ENCODE measurements at regions not wholly inside any gene's neighbourhood (a gene's known extent, or its start where the extent isn't known, plus 50 kb on each side); places are given as distances from the start of the nearest gene placed in this dataset.
"Not testable (repeated sequence)": the region's sequence is repeated elsewhere in the genome, so short reads cannot be mapped to it uniquely, and the experiment has no call there.

- no peak overlapping the region for H3K14ac ChIP-seq (ENCODE audit: low read length in 2 of 2)
- H4K8ac ChIP-seq (ENCODE audit: low read length), result no peak overlapping the region
- no peaks in the 10 kb centered on the region for H3K36me3 ChIP-seq (ENCODE audit: control insufficient read depth in 1 of 2, insufficient read depth in 2 of 2, low read depth in 1 of 2, low read length in 2 of 2)
- H2BK5ac ChIP-seq (ENCODE audit: low read depth, low read length, poor library complexity, severe bottlenecking), result no peak overlapping the region
- no peak overlapping the region for H2BK12ac ChIP-seq (ENCODE audit: low read length in 2 of 2)
- H3K27ac ChIP-seq (ENCODE audit: low read length, poor library complexity, severe bottlenecking), result no peak overlapping the region
- H3K79me1 ChIP-seq (replicated peaks; ENCODE audit: low read length, poor library complexity, severe bottlenecking), result no peaks in the 10 kb centered on the region
- H2BK120ac ChIP-seq (ENCODE audit: low read depth, low read length), result no peak overlapping the region
- H2BK15ac ChIP-seq (ENCODE audit: low read depth, poor library complexity, severe bottlenecking), result no peak overlapping the region
- H2AFZ ChIP-seq (ENCODE audit: low read depth, low read length), result no peak overlapping the region
- H3K4me1 ChIP-seq (ENCODE audit: control insufficient read depth, insufficient read depth, low read depth, low read length), result no peaks in the 10 kb centered on the region
- H3K18ac ChIP-seq (ENCODE audit: low read depth in 1 of 2, low read length in 2 of 2), result no peak overlapping the region
- H3K9me3 ChIP-seq (ENCODE audit: control insufficient read depth, low read length), result peaks cover 5% of the 10 kb centered on the region
- H3K23ac ChIP-seq (ENCODE audit: low read length in 2 of 2), result no peak overlapping the region
- H4K91ac ChIP-seq (ENCODE audit: low read length), result no peak overlapping the region
- no peak overlapping the region for H3K4ac ChIP-seq (ENCODE audit: low read depth in 1 of 2, low read length in 2 of 2)
- no peak overlapping the region for H3K4me2 ChIP-seq (ENCODE audit: low read length, poor library complexity, severe bottlenecking)
- no peak overlapping the region for H3K4me3 ChIP-seq (ENCODE audit: insufficient read depth in 1 of 2, low read depth in 1 of 2, low read length in 2 of 2)
- H3K27me3 ChIP-seq (ENCODE audit: control insufficient read depth in 1 of 2, insufficient read depth in 1 of 2, low read length in 2 of 2), result no peaks in the 10 kb centered on the region
- no peak overlapping the region for H2AK5ac ChIP-seq (ENCODE audit: low read length, severe bottlenecking)
- no peak for DNase-seq
- no peak overlapping the region for H3K9ac ChIP-seq (ENCODE audit: low read length)
Measured at GRCh38 chr1:191074881-191075280, 597.2 kb upstream of the BRINP3 start.

- peaks cover 10% of the 10 kb centered on the region for H3K9me3 ChIP-seq (ENCODE audit: control insufficient read depth, low read length)
- H3K4ac ChIP-seq (ENCODE audit: low read depth in 1 of 2, low read length in 2 of 2); H2BK120ac ChIP-seq (ENCODE audit: low read depth, low read length); H3K4me2 ChIP-seq (ENCODE audit: low read length, poor library complexity, severe bottlenecking); H3K36me3 ChIP-seq (ENCODE audit: control insufficient read depth in 1 of 2, insufficient read depth in 2 of 2, low read depth in 1 of 2, low read length in 2 of 2); H3K18ac ChIP-seq (ENCODE audit: low read depth in 1 of 2, low read length in 2 of 2); H3K27me3 ChIP-seq (ENCODE audit: control insufficient read depth in 1 of 2, insufficient read depth in 1 of 2, low read length in 2 of 2); H3K9ac ChIP-seq (ENCODE audit: low read length); H2BK15ac ChIP-seq (ENCODE audit: low read depth, poor library complexity, severe bottlenecking); H2BK5ac ChIP-seq (ENCODE audit: low read depth, low read length, poor library complexity, severe bottlenecking); H3K79me1 ChIP-seq (replicated peaks; ENCODE audit: low read length, poor library complexity, severe bottlenecking); H2BK12ac ChIP-seq (ENCODE audit: low read length in 2 of 2); H3K27ac ChIP-seq (ENCODE audit: low read length, poor library complexity, severe bottlenecking); H3K4me1 ChIP-seq (ENCODE audit: control insufficient read depth, insufficient read depth, low read depth, low read length); H3K14ac ChIP-seq (ENCODE audit: low read length in 2 of 2); H2AFZ ChIP-seq (ENCODE audit: low read depth, low read length); DNase-seq; H3K4me3 ChIP-seq (ENCODE audit: insufficient read depth in 1 of 2, low read depth in 1 of 2, low read length in 2 of 2); H4K91ac ChIP-seq (ENCODE audit: low read length); H2AK5ac ChIP-seq (ENCODE audit: low read length, severe bottlenecking); H4K8ac ChIP-seq (ENCODE audit: low read length); H3K23ac ChIP-seq (ENCODE audit: low read length in 2 of 2): not testable (repeated sequence)
- whole genome bisulfite sequencing, result 100% methylated on average over 1 of the region's 2 CpGs
Measured at GRCh38 chr1:191083090-191083489, 605.4 kb upstream of the BRINP3 start.

GRCh38 chr1:191085121-191085520 lies 607.5 kb upstream of the BRINP3 start:
- Histone ChIP-seq H3K18ac (ENCODE audit: low read depth in 1 of 2, low read length in 2 of 2) (no peak overlapping the region), H3K4me2 (ENCODE audit: low read length, poor library complexity, severe bottlenecking) (no peak overlapping the region), H3K23ac (ENCODE audit: low read length in 2 of 2) (no peak overlapping the region), H3K14ac (ENCODE audit: low read length in 2 of 2) (no peak overlapping the region), H2BK12ac (ENCODE audit: low read length in 2 of 2) (no peak overlapping the region), H2BK5ac (ENCODE audit: low read depth, low read length, poor library complexity, severe bottlenecking) (no peak overlapping the region), H3K4me1 (ENCODE audit: control insufficient read depth, insufficient read depth, low read depth, low read length) (no peaks in the 10 kb centered on the region), H3K9me3 (ENCODE audit: control insufficient read depth, low read length) (peaks cover 5% of the 10 kb centered on the region), H3K4ac (ENCODE audit: low read depth in 1 of 2, low read length in 2 of 2) (no peak overlapping the region), H2BK120ac (ENCODE audit: low read depth, low read length) (no peak overlapping the region), H3K36me3 (ENCODE audit: control insufficient read depth in 1 of 2, insufficient read depth in 2 of 2, low read depth in 1 of 2, low read length in 2 of 2) (no peaks in the 10 kb centered on the region), H4K91ac (ENCODE audit: low read length) (no peak overlapping the region), H3K4me3 (ENCODE audit: insufficient read depth in 1 of 2, low read depth in 1 of 2, low read length in 2 of 2) (no peak overlapping the region), H3K27ac (ENCODE audit: low read length, poor library complexity, severe bottlenecking) (no peak overlapping the region), H2AFZ (ENCODE audit: low read depth, low read length) (no peak overlapping the region), H2BK15ac (ENCODE audit: low read depth, poor library complexity, severe bottlenecking) (no peak overlapping the region), H3K27me3 (ENCODE audit: control insufficient read depth in 1 of 2, insufficient read depth in 1 of 2, low read length in 2 of 2) (no peaks in the 10 kb centered on the region), H3K9ac (ENCODE audit: low read length) (no peak overlapping the region), H4K8ac (ENCODE audit: low read length) (no peak overlapping the region), H2AK5ac (ENCODE audit: low read length, severe bottlenecking) (no peak overlapping the region), H3K79me1 (replicated peaks; ENCODE audit: low read length, poor library complexity, severe bottlenecking) (no peaks in the 10 kb centered on the region)
- DNase-seq, result no peak

GRCh38 chr1:191086910-191087309 lies 609.2 kb upstream of the BRINP3 start:
- H3K4me1 ChIP-seq (ENCODE audit: control insufficient read depth, insufficient read depth, low read depth, low read length), result no peaks in the 10 kb centered on the region
- H2BK12ac ChIP-seq (ENCODE audit: low read length in 2 of 2), result no peak overlapping the region
- H2BK120ac ChIP-seq (ENCODE audit: low read depth, low read length), result no peak overlapping the region
- WGBS, result no CpG with 5 or more reads among the region's 2 CpGs
- H2BK15ac ChIP-seq (ENCODE audit: low read depth, poor library complexity, severe bottlenecking), result no peak overlapping the region
- no peak overlapping the region for H2BK5ac ChIP-seq (ENCODE audit: low read depth, low read length, poor library complexity, severe bottlenecking)
- no peak overlapping the region for H3K23ac ChIP-seq (ENCODE audit: low read length in 2 of 2)
- no peak overlapping the region for H3K9ac ChIP-seq (ENCODE audit: low read length)
- H3K9me3 ChIP-seq (ENCODE audit: control insufficient read depth, low read length), result no peaks in the 10 kb centered on the region
- no peak overlapping the region for H2AK5ac ChIP-seq (ENCODE audit: low read length, severe bottlenecking)
- no peak overlapping the region for H2AFZ ChIP-seq (ENCODE audit: low read depth, low read length)
- H3K36me3 ChIP-seq (ENCODE audit: control insufficient read depth in 1 of 2, insufficient read depth in 2 of 2, low read depth in 1 of 2, low read length in 2 of 2), result no peaks in the 10 kb centered on the region
- H3K4ac ChIP-seq (ENCODE audit: low read depth in 1 of 2, low read length in 2 of 2), result no peak overlapping the region
- no peak overlapping the region for H3K27ac ChIP-seq (ENCODE audit: low read length, poor library complexity, severe bottlenecking)
- H3K79me1 ChIP-seq (replicated peaks; ENCODE audit: low read length, poor library complexity, severe bottlenecking), result no peaks in the 10 kb centered on the region
- no peak for DNase-seq
- no peaks in the 10 kb centered on the region for H3K27me3 ChIP-seq (ENCODE audit: control insufficient read depth in 1 of 2, insufficient read depth in 1 of 2, low read length in 2 of 2)
- no peak overlapping the region for H4K8ac ChIP-seq (ENCODE audit: low read length)
- H4K91ac ChIP-seq (ENCODE audit: low read length), result no peak overlapping the region
- H3K4me3 ChIP-seq (ENCODE audit: insufficient read depth in 1 of 2, low read depth in 1 of 2, low read length in 2 of 2), result no peak overlapping the region
- H3K4me2 ChIP-seq (ENCODE audit: low read length, poor library complexity, severe bottlenecking), result no peak overlapping the region
- H3K18ac ChIP-seq (ENCODE audit: low read depth in 1 of 2, low read length in 2 of 2), result no peak overlapping the region
- no peak overlapping the region for H3K14ac ChIP-seq (ENCODE audit: low read length in 2 of 2)

All from mesenchymal stem cell (in vitro differentiated cells and primary cell).